DND-41 (cell line): ENCODE measurements at regions not wholly inside any gene's neighbourhood (a gene's known extent, or its start where the extent isn't known, plus 50 kb on each side); places are given as distances from the start of the nearest gene placed in this dataset.

ENCODE experiments used
- ATAC-seq: fragments of 200-7000 bp; cut with Tn5 transposase; 3 replicates; pipeline ENCODE4 v1.9.1; 2021; ENCODE audit warnings: low read depth; ENCODE audit not compliant: insufficient read depth
- DNase-seq: peaks from one replicate; pipeline ENCODE4 v3.0.0-alpha.2; 2020
- H2AFZ ChIP-seq: 2 replicates; pipeline ENCODE4 v1.6.0; 2012; ENCODE audit warnings: low read depth, low read length
- H3K27ac ChIP-seq: 2 replicates; pipeline ENCODE4 v1.5.1; 2012; ENCODE audit warnings: low read length, inconsistent platforms
- H3K27me3 ChIP-seq: fragments of 200-600 bp; sonication (generic); 2 replicates; pipeline ENCODE4 v1.6.0; 2012; ENCODE audit warnings: low read length, mild to moderate bottlenecking, inconsistent platforms; ENCODE audit not compliant: insufficient read depth, poor library complexity
- H3K36me3 ChIP-seq: 2 replicates; pipeline ENCODE4 v1.5.1; 2012; ENCODE audit warnings: low read length, inconsistent platforms; ENCODE audit not compliant: insufficient read depth
- H3K4me1 ChIP-seq: 2 replicates; pipeline ENCODE4 v1.5.1; 2012; ENCODE audit warnings: mild to moderate bottlenecking, low read length; ENCODE audit not compliant: insufficient read depth
- H3K4me2 ChIP-seq: 2 replicates; pipeline ENCODE4 v1.6.0; 2012; ENCODE audit warnings: mild to moderate bottlenecking, moderate library complexity, low read length, inconsistent platforms; ENCODE audit not compliant: insufficient read depth
- H3K4me3 ChIP-seq, 2 experiments: fragments of 200-600 bp in 1 of 2; shearing (Covaris generic) in 1 of 2; 2 replicates each; pipeline ENCODE4 v1.5.1; 2012 to 2016; ENCODE audit warnings: inconsistent platforms in 2 of 2, low read length in 2 of 2, mild to moderate bottlenecking in 2 of 2, low read depth in 1 of 2, moderate library complexity in 1 of 2
- H3K79me2 ChIP-seq: 2 replicates; pipeline ENCODE4 v1.6.0; 2012; ENCODE audit warnings: low read length, inconsistent platforms; ENCODE audit not compliant: insufficient read depth
- H3K9ac ChIP-seq: 2 replicates; pipeline ENCODE4 v1.6.0; 2012; ENCODE audit warnings: low read depth, mild to moderate bottlenecking, inconsistent platforms, low read length, moderate library complexity
- H3K9me3 ChIP-seq: 2 replicates; pipeline ENCODE4 v1.5.1; 2012; ENCODE audit warnings: low read length, moderate library complexity, mild to moderate bottlenecking, inconsistent platforms; ENCODE audit not compliant: insufficient read depth, severe bottlenecking
- H4K20me1 ChIP-seq: 2 replicates; pipeline ENCODE4 v1.6.0; 2012; ENCODE audit warnings: low read length; ENCODE audit not compliant: insufficient read depth
- CTCF ChIP-seq: IDR thresholded peaks from 2 replicates; pipeline ENCODE4 v1.5.1; 2012; ENCODE audit warnings: borderline replicate concordance, low read length, moderate library complexity, mild to moderate bottlenecking; ENCODE audit not compliant: poor library complexity, severe bottlenecking; ENCODE audit errors: extremely low read depth
- EZH2 ChIP-seq: IDR thresholded peaks from 3 replicates; pipeline ENCODE4 v1.6.1; 2012; ENCODE audit warnings: borderline replicate concordance, low read depth, mild to moderate bottlenecking, moderate library complexity, low read length, inconsistent platforms; ENCODE audit not compliant: severe bottlenecking

- H3K36me3 ChIP-seq: no peaks in the 10 kb centered on the region
- ATAC-seq (no peak), DNase-seq (no peak)
- no peak overlapping the region for H3K9ac ChIP-seq
- no peak overlapping the region for H3K4me3 ChIP-seq
- no peak for TF ChIP-seq CTCF
- TF ChIP-seq EZH2: no peak
- no peaks in the 10 kb centered on the region for H3K9me3 ChIP-seq
- H3K4me2 ChIP-seq: no peak overlapping the region
- no peak overlapping the region for H2AFZ ChIP-seq
- H3K4me1 ChIP-seq: no peaks in the 10 kb centered on the region
- no peaks in the 10 kb centered on the region for H3K79me2 ChIP-seq
- H3K27me3 ChIP-seq: no peaks in the 10 kb centered on the region
- H3K27ac ChIP-seq: no peak overlapping the region
- H4K20me1 ChIP-seq: no peaks in the 10 kb centered on the region
Observed at GRCh38 chr9:102459828-102460227, 535.3 kb upstream of the CYLC2 start.

- Histone ChIP-seq H3K79me2 (no peaks in the 10 kb centered on the region), H3K4me2 (no peak overlapping the region), H3K4me1 (no peaks in the 10 kb centered on the region), H3K9me3 (no peaks in the 10 kb centered on the region), H3K36me3 (no peaks in the 10 kb centered on the region), H3K4me3 (no peak overlapping the region), H3K27me3 (no peaks in the 10 kb centered on the region), H3K9ac (no peak overlapping the region), H2AFZ (no peak overlapping the region), H3K27ac (no peak overlapping the region), H4K20me1 (no peaks in the 10 kb centered on the region)
- no peak for ATAC-seq
- no peak for DNase-seq
- TF ChIP-seq CTCF (no peak), EZH2 (no peak)
Observed at GRCh38 chr9:102456562-102456961, 538.6 kb upstream of the CYLC2 start.

GRCh38 chr9:102445906-102446305 lies 549.2 kb upstream of the CYLC2 start:
- TF ChIP-seq CTCF (no peak), EZH2 (no peak)
- no peaks in the 10 kb centered on the region for H3K27me3 ChIP-seq
- no peaks in the 10 kb centered on the region for H3K36me3 ChIP-seq
- H3K4me2 ChIP-seq: no peak overlapping the region
- no peak overlapping the region for H2AFZ ChIP-seq
- no peaks in the 10 kb centered on the region for H4K20me1 ChIP-seq
- H3K27ac ChIP-seq: no peak overlapping the region
- no peak for DNase-seq
- no peak overlapping the region for H3K9ac ChIP-seq
- H3K9me3 ChIP-seq: no peaks in the 10 kb centered on the region
- H3K4me3 ChIP-seq: no peak overlapping the region
- ATAC-seq: no peak
- H3K79me2 ChIP-seq: no peaks in the 10 kb centered on the region
- no peaks in the 10 kb centered on the region for H3K4me1 ChIP-seq

GRCh38 chr9:102445181-102445747 lies 549.9 kb upstream of the CYLC2 start:
- Histone ChIP-seq H3K79me2 (no peaks in the 10 kb centered on the region), H3K4me1 (no peaks in the 10 kb centered on the region), H4K20me1 (no peaks in the 10 kb centered on the region), H3K36me3 (no peaks in the 10 kb centered on the region), H3K4me3 (no peak overlapping the region), H3K27me3 (no peaks in the 10 kb centered on the region), H2AFZ (no peak overlapping the region), H3K9ac (no peak overlapping the region), H3K4me2 (no peak overlapping the region), H3K9me3 (no peaks in the 10 kb centered on the region), H3K27ac (no peak overlapping the region)
- TF ChIP-seq EZH2: no peak
- no peak for TF ChIP-seq CTCF
- no peak for ATAC-seq
- no peak for DNase-seq
